ENCODE measurements at regions not wholly inside any gene's neighbourhood (a gene's known extent, or its start where the extent isn't known, plus 50 kb on each side); places are given as distances from the start of the nearest gene placed in this dataset.

GRCh38 chrX:40938423-40938822, 146.8 kb upstream of the USP9X start:
- no peaks in the 10 kb centered on the region for H3K27me3 ChIP-seq
- DNase-seq = no peak
- H3K36me3 ChIP-seq = no peaks in the 10 kb centered on the region
- no peak for ATAC-seq
- intact Hi-C loops (cut with DNase I) = no loop called here
- H3K27ac ChIP-seq = no peak overlapping the region
- H3K4me3 ChIP-seq = no peak overlapping the region
- H3K9me3 ChIP-seq = no peaks in the 10 kb centered on the region
- no peak for TF ChIP-seq CTCF (IDR thresholded peaks at IDR 0.05)
- H3K4me1 ChIP-seq = peaks cover 0 to 7% of the 10 kb centered on the region in 2 donors

- H3K27me3 ChIP-seq = no peaks in the 10 kb centered on the region
- no peaks in the 10 kb centered on the region for H3K36me3 ChIP-seq
- DNase-seq (no peak), ATAC-seq (no peak)
- intact Hi-C loops (cut with DNase I) = no loop called here
- peaks cover 0 to 9% of the 10 kb centered on the region in 2 donors for H3K4me1 ChIP-seq
- TF ChIP-seq CTCF (IDR thresholded peaks at IDR 0.05) = no peak
- no peak overlapping the region for H3K4me3 ChIP-seq
- no peaks in the 10 kb centered on the region for H3K9me3 ChIP-seq
- H3K27ac ChIP-seq = no peak overlapping the region
Observed at GRCh38 chrX:40943093-40943641, 142.1 kb upstream of the USP9X start.

- H3K27ac ChIP-seq = peak overlapping the region in 1 of 2 donors; percentile 50
- H3K4me3 ChIP-seq = no peak overlapping the region
- no peaks in the 10 kb centered on the region for H3K36me3 ChIP-seq
- peaks cover 0 to 9% of the 10 kb centered on the region in 2 donors for H3K4me1 ChIP-seq
- DNase-seq = peak in 1 of 4 donors; percentile 44
- H3K9me3 ChIP-seq = no peaks in the 10 kb centered on the region
- ATAC-seq = peak; percentile 88
- no peaks in the 10 kb centered on the region for H3K27me3 ChIP-seq
- intact Hi-C loops (cut with DNase I) = no loop called here
- TF ChIP-seq CTCF (IDR thresholded peaks at IDR 0.05) = no peak
Observed at GRCh38 chrX:40945361-40945713, 139.9 kb upstream of the USP9X start.

GRCh38 chrX:40947276-40947675, 138.0 kb upstream of the USP9X start:
- H3K4me3 ChIP-seq = no peak overlapping the region
- TF ChIP-seq CTCF (IDR thresholded peaks at IDR 0.05) = no peak
- H3K27me3 ChIP-seq = no peaks in the 10 kb centered on the region
- H3K36me3 ChIP-seq = no peaks in the 10 kb centered on the region
- DNase-seq (no peak), ATAC-seq (no peak)
- no peak overlapping the region for H3K27ac ChIP-seq
- H3K9me3 ChIP-seq = no peaks in the 10 kb centered on the region
- intact Hi-C loops (cut with DNase I) = no loop called here
- peaks cover 0 to 9% of the 10 kb centered on the region in 2 donors for H3K4me1 ChIP-seq

GRCh38 chrX:40949071-40949470, 136.2 kb upstream of the USP9X start:
- no peak for TF ChIP-seq CTCF (IDR thresholded peaks at IDR 0.05)
- ATAC-seq = no peak
- Histone ChIP-seq H3K4me3 (no peak overlapping the region), H3K27ac (no peak overlapping the region), H3K4me1 (peaks cover 0 to 9% of the 10 kb centered on the region in 2 donors), H3K36me3 (no peaks in the 10 kb centered on the region), H3K9me3 (no peaks in the 10 kb centered on the region), H3K27me3 (no peaks in the 10 kb centered on the region)
- intact Hi-C loops (cut with DNase I) = no loop called here
- DNase-seq = no peak

Measured in left lung (tissue), 4 donors.